IMR-90 (cell line): ENCODE measurements at regions not wholly inside any gene's neighbourhood (a gene's known extent, or its start where the extent isn't known, plus 50 kb on each side); places are given as distances from the start of the nearest gene placed in this dataset.

Source experiments
- ATAC-seq: fragments of 200-7000 bp; cut with Tn5 transposase; 2 replicates; pipeline ENCODE4 v1.9.1; 2020; ENCODE audit warnings: low read depth, mild to moderate bottlenecking, moderate library complexity
- BruUV-seq: library from RNA; stranded (reverse); fragments of 400-500 nt; replicated peaks from 2 replicates; lab custom pipeline; 2021; lab: Mats Ljungman, UMichigan
- CTCF ChIA-PET: fragments of 300-600 bp; formaldehyde crosslinking; extraction: SDS; loops from one replicate; lab custom pipeline; 2021; ENCODE audit warnings: antibody characterized with exemption; lab: Yijun Ruan, JAX
- POLR2A ChIA-PET: fragments of 300-600 bp; sonication (Branson Sonifier 250); formaldehyde crosslinking; loops from one replicate; lab custom pipeline; 2022; ENCODE audit warnings: antibody characterized with exemption; ENCODE audit not compliant: unreplicated experiment; lab: Charles Lee
- DNase-seq: peaks from one replicate; pipeline ENCODE4 v3.0.0; 2013
- H2AFZ ChIP-seq: replicated peaks from 2 replicates; pipeline ENCODE3; 2013; ENCODE audit warnings: low read length, mild to moderate bottlenecking; ENCODE audit not compliant: poor library complexity
- H2AK5ac ChIP-seq: 2 replicates; pipeline ENCODE4 v1.6.1; 2013; ENCODE audit warnings: low read depth, low read length, inconsistent platforms
- H2AK9ac ChIP-seq: replicated peaks from 2 replicates; pipeline ENCODE3; 2013; ENCODE audit warnings: mild to moderate bottlenecking, low read depth, low read length, moderate library complexity; ENCODE audit not compliant: poor library complexity
- H2BK120ac ChIP-seq: 2 replicates; pipeline ENCODE4 v1.6.1; 2013; ENCODE audit warnings: low read depth, low read length, inconsistent platforms
- H2BK15ac ChIP-seq: 3 replicates; pipeline ENCODE4 v1.6.1; 2013; ENCODE audit warnings: low read depth, low read length, inconsistent platforms
- H2BK20ac ChIP-seq: 2 replicates; pipeline ENCODE4 v1.6.1; 2013; ENCODE audit warnings: low read depth, mild to moderate bottlenecking, inconsistent platforms, low read length, moderate library complexity
- H2BK5ac ChIP-seq: 2 replicates; pipeline ENCODE4 v1.6.1; 2013; ENCODE audit warnings: mild to moderate bottlenecking, low read depth, low read length, inconsistent platforms; ENCODE audit not compliant: poor library complexity, severe bottlenecking
- H3K14ac ChIP-seq: replicated peaks from 2 replicates; pipeline ENCODE4 v1.6.1; 2013; ENCODE audit warnings: low read depth, low read length, inconsistent platforms
- H3K18ac ChIP-seq: 2 replicates; pipeline ENCODE4 v1.6.1; 2013; ENCODE audit warnings: low read depth, low read length, control low read depth
- H3K23ac ChIP-seq: 2 replicates; pipeline ENCODE4 v1.6.1; 2013; ENCODE audit warnings: low read depth, low read length, inconsistent platforms
- H3K27ac ChIP-seq: 2 replicates; pipeline ENCODE4 v1.5.1; 2013; ENCODE audit warnings: mild to moderate bottlenecking, control low read depth, low read length; ENCODE audit not compliant: insufficient read depth
- H3K27me3 ChIP-seq: 2 replicates; pipeline ENCODE4 v1.6.1; 2013; ENCODE audit warnings: low read length; ENCODE audit not compliant: control insufficient read depth, insufficient read depth
- H3K36me3 ChIP-seq: 2 replicates; pipeline ENCODE4 v1.6.1; 2013; ENCODE audit warnings: low read length, mixed read lengths; ENCODE audit not compliant: control insufficient read depth, insufficient read depth
- H3K4ac ChIP-seq: 2 replicates; pipeline ENCODE4 v1.6.1; 2013; ENCODE audit warnings: low read depth, low read length, inconsistent platforms
- H3K4me1 ChIP-seq: 2 replicates; pipeline ENCODE4 v1.6.1; 2013; ENCODE audit warnings: low read length, mixed read lengths; ENCODE audit not compliant: control insufficient read depth, insufficient read depth
- H3K4me2 ChIP-seq: 2 replicates; pipeline ENCODE4 v1.6.1; 2013; ENCODE audit warnings: low read depth, mild to moderate bottlenecking, control low read depth, low read length, moderate library complexity
- H3K4me3 ChIP-seq: 2 replicates; pipeline ENCODE4 v1.5.1; 2013; ENCODE audit warnings: low read depth, mild to moderate bottlenecking, control low read depth, low read length, moderate library complexity; ENCODE audit not compliant: insufficient read depth
- H3K56ac ChIP-seq: 2 replicates; pipeline ENCODE4 v1.6.1; 2013; ENCODE audit warnings: low read length, inconsistent platforms; ENCODE audit not compliant: insufficient read depth; ENCODE audit errors: extremely low read depth
- H3K79me1 ChIP-seq, 2 experiments: 2 replicates each; pipeline ENCODE4 v1.6.1; 2013; ENCODE audit warnings: low read length in 2 of 2, inconsistent platforms in 1 of 2, low read depth in 1 of 2
- H3K9ac ChIP-seq: 2 replicates; pipeline ENCODE4 v1.6.1; 2013; ENCODE audit warnings: low read depth, low read length, control low read depth
- H3K9me1 ChIP-seq: 2 replicates; pipeline ENCODE4 v1.6.1; 2013; ENCODE audit warnings: low read length, inconsistent platforms; ENCODE audit not compliant: insufficient read depth
- H3K9me3 ChIP-seq: 2 replicates; pipeline ENCODE4 v1.6.1; 2013; ENCODE audit warnings: low read length; ENCODE audit not compliant: control insufficient read depth, insufficient read depth
- H4K20me1 ChIP-seq: 2 replicates; pipeline ENCODE4 v1.6.1; 2013; ENCODE audit warnings: low read length, inconsistent platforms; ENCODE audit not compliant: insufficient read depth
- H4K5ac ChIP-seq: 2 replicates; pipeline ENCODE4 v1.6.1; 2013; ENCODE audit warnings: mild to moderate bottlenecking, low read depth, low read length, control low read depth
- H4K8ac ChIP-seq, 2 experiments: 2 replicates each; pipeline ENCODE4 v1.6.1; 2013; ENCODE audit warnings: low read depth in 2 of 2, low read length in 2 of 2, control low read depth in 1 of 2, inconsistent platforms in 1 of 2
- H4K91ac ChIP-seq: 2 replicates; pipeline ENCODE4 v1.6.1; 2013; ENCODE audit warnings: low read depth, low read length, inconsistent platforms; ENCODE audit not compliant: insufficient read depth
- CEBPB ChIP-seq: IDR thresholded peaks from 2 replicates; pipeline ENCODE4 v1.6.1; 2012; ENCODE audit warnings: low read depth, low read length, improper control_type of control experiment
- MAFK ChIP-seq: IDR thresholded peaks from 2 replicates; pipeline ENCODE4 v1.6.1; 2012; ENCODE audit warnings: low read depth, low read length, improper control_type of control experiment
- RAD21 ChIP-seq: IDR thresholded peaks from 2 replicates; pipeline ENCODE4 v1.6.1; 2012; ENCODE audit warnings: low read length, improper control_type of control experiment
- USF2 ChIP-seq: fragments of 150-350 bp; IDR thresholded peaks from 2 replicates; pipeline ENCODE4 v1.6.1; 2017; ENCODE audit warnings: mild to moderate bottlenecking, antibody characterized with exemption, low read length, low read depth
- WGBS, 2 experiments: methylation state at CpG; one replicate each; pipeline versions ENCODE4 v1.1.5 to v1.1.7; 2013; ENCODE audit warnings: missing lambda C conversion rate in 2 of 2; ENCODE audit not compliant: insufficient read length in 1 of 2; ENCODE audit errors: extremely low coverage in 2 of 2; 5-methylcytosine and 5-hydroxymethylcytosine counted together
- dilution Hi-C: fragments of 300-500 bp; cut with HindIII; formaldehyde crosslinking; loops from one replicate; pipeline ENCODE4 v1.14.3; 2018; ENCODE audit warnings: low sequenced_read_pairs; ENCODE audit not compliant: unreplicated experiment
- in situ Hi-C: fragments of 300-500 bp; cut with MboI; formaldehyde crosslinking; loops from 3 replicates; pipeline ENCODE4 v1.14.3; 2019; ENCODE audit warnings: low sequenced_read_pairs, inconsistent platforms, mixed read lengths
- intact Hi-C: fragments of 100-400 bp; cut with micrococcal nuclease; formaldehyde crosslinking; loops from 2 replicates; pipeline ENCODE4 v1.10.0; 2022

GRCh38 chr5:92969781-92970237 is 611.2 kb downstream of the NR2F1-AS1 start:
- Histone ChIP-seq H3K27ac (peak overlapping the region; percentile 32; the same call in 1 of the 2 replicates), H3K4me1 (0 out of 2 replicates have a peak, but pooled peaks cover 2% of the 10 kb centered on the region), H4K20me1 (no peaks in the 10 kb centered on the region), H3K4me2 (no peak overlapping the region), H3K9ac (no peak overlapping the region), H3K23ac (no peak overlapping the region), H3K9me3 (no peaks in the 10 kb centered on the region), H2AK5ac (no peak overlapping the region), H2BK15ac (no peak overlapping the region), H3K79me1 (no peaks in the 10 kb centered on the region), H2BK5ac (no peak overlapping the region), H3K4ac (no peak overlapping the region), H3K36me3 (no peaks in the 10 kb centered on the region), H2AK9ac (no peak overlapping the region), H3K4me3 (no peak overlapping the region), H2BK120ac (no peak overlapping the region; the same call in 1 of the 2 replicates), H3K27me3 (no peaks in the 10 kb centered on the region), H3K18ac (peak overlapping the region; percentile 9; the same call in 1 of the 2 replicates), H4K5ac (no peak overlapping the region), H3K14ac (no peak overlapping the region), H3K9me1 (no peaks in the 10 kb centered on the region), H2AFZ (no peak overlapping the region), H4K8ac (peak overlapping the region in 1 of 2 experiments; percentile 41; a peak in 1 of 4 replicates), H3K56ac (no peak overlapping the region), H4K91ac (no peak overlapping the region), H2BK20ac (no peak overlapping the region)
- TF ChIP-seq RAD21 (no peak), USF2 (no peak), MAFK (no peak), CEBPB (no peak)
- CTCF ChIA-PET = no interaction called here
- in situ Hi-C loops (no loop called here), intact Hi-C loops (no loop called here), dilution Hi-C loops (no loop called here)
- ATAC-seq = peak; percentile 67
- no TSS peak for BruUV-seq
- no CpG with 5 or more reads among the region's 2 CpGs for WGBS, 2 experiments
- POLR2A ChIA-PET = no interaction called here
- DNase-seq = peak; percentile 29
